ENCODE measurements at regions not wholly inside any gene's neighbourhood (a gene's known extent, or its start where the extent isn't known, plus 50 kb on each side); places are given as distances from the start of the nearest gene placed in this dataset.

GRCh38 chr2:74745766-74746165 is 88.2 kb upstream of the HK2 start:
- Histone ChIP-seq H3K4me3 (ENCODE audit: low read depth in 2 of 2, low read length in 1 of 2) (no peak overlapping the region), H3K9me2 (no peaks in the 10 kb centered on the region), H3K4me2 (no peak overlapping the region), H3K27me3 (ENCODE audit: insufficient read depth) (no peaks in the 10 kb centered on the region), H3F3A (replicated peaks; ENCODE audit: insufficient read depth) (peaks cover 9% of the 10 kb centered on the region), H2AFZ (ENCODE audit: low read depth) (no peak overlapping the region), H3K9ac (no peak overlapping the region), H3K79me2 (ENCODE audit: insufficient read depth) (no peaks in the 10 kb centered on the region), H4K20me1 (ENCODE audit: insufficient read depth) (no peaks in the 10 kb centered on the region), H3K27ac (ENCODE audit: low read depth in 2 of 2, low read length in 1 of 2) (no peak overlapping the region), H3K4me1 (ENCODE audit: control insufficient read depth in 1 of 2, insufficient read depth in 2 of 2, low read depth in 1 of 2, low read length in 1 of 2) (peaks cover 12 to 21% of the 10 kb centered on the region in 2 experiments; a peak in 3 of 4 replicates), H3K9me3 (no peaks in the 10 kb centered on the region), H3K36me3 (replicated peaks in 1 of 2; ENCODE audit: control insufficient read depth in 1 of 2, insufficient read depth in 2 of 2, low read length in 1 of 2) (no peaks in the 10 kb centered on the region)
- TF ChIP-seq MXI1 (IDR thresholded peaks at IDR 0.05; ENCODE audit: low read depth, low read length): no peak
- POLR2A ChIA-PET: no interaction called here
- CTCF ChIA-PET: no interaction called here
- WGBS (ENCODE audit: low lambda C conversion rate): 71% methylated on average over 7 of the region's 8 CpGs
- DNase-seq: no peak

GRCh38 chr2:74746480-74746879 is 87.4 kb upstream of the HK2 start:
- Histone ChIP-seq H2AFZ (ENCODE audit: low read depth) (no peak overlapping the region), H3K9me3 (no peaks in the 10 kb centered on the region), H3K4me3 (ENCODE audit: low read depth in 2 of 2, low read length in 1 of 2) (no peak overlapping the region), H3K4me1 (ENCODE audit: control insufficient read depth in 1 of 2, insufficient read depth in 2 of 2, low read depth in 1 of 2, low read length in 1 of 2) (peaks cover 5 to 16% of the 10 kb centered on the region in 2 experiments; a peak in 3 of 4 replicates), H3K9ac (no peak overlapping the region), H3K27me3 (ENCODE audit: insufficient read depth) (no peaks in the 10 kb centered on the region), H3K9me2 (no peaks in the 10 kb centered on the region), H3K4me2 (no peak overlapping the region), H3K27ac (ENCODE audit: low read depth in 2 of 2, low read length in 1 of 2) (no peak overlapping the region), H3K36me3 (replicated peaks in 1 of 2; ENCODE audit: control insufficient read depth in 1 of 2, insufficient read depth in 2 of 2, low read length in 1 of 2) (no peaks in the 10 kb centered on the region), H4K20me1 (ENCODE audit: insufficient read depth) (no peaks in the 10 kb centered on the region), H3F3A (replicated peaks; ENCODE audit: insufficient read depth) (peaks cover 2% of the 10 kb centered on the region), H3K79me2 (ENCODE audit: insufficient read depth) (no peaks in the 10 kb centered on the region)
- POLR2A ChIA-PET: no interaction called here
- 48% methylated on average over 2 of the region's 2 CpGs for WGBS (ENCODE audit: low lambda C conversion rate)
- TF ChIP-seq MXI1 (IDR thresholded peaks at IDR 0.05; ENCODE audit: low read depth, low read length) (no peak), JUND (IDR thresholded peaks at IDR 0.05) (no peak), NFIC (IDR thresholded peaks at IDR 0.05; ENCODE audit: borderline replicate concordance) (no peak), POLR2AphosphoS5 (IDR thresholded peaks at IDR 0.05; ENCODE audit: low read depth, low read length) (no peak), GATA2 (CRISPR knock-in tag; IDR thresholded peaks at IDR 0.05) (no peak), REST (IDR thresholded peaks at IDR 0.05; ENCODE audit: low read depth, low read length) (no peak), FOXM1 (IDR thresholded peaks at IDR 0.05; ENCODE audit: low read depth) (no peak), RXRA (IDR thresholded peaks at IDR 0.05; ENCODE audit: borderline replicate concordance, low read depth) (no peak), RCOR1 (IDR thresholded peaks at IDR 0.05; ENCODE audit: low read length) (no peak), PBX3 (IDR thresholded peaks at IDR 0.05) (no peak), CTCF (IDR thresholded peaks at IDR 0.05) (no peak), TCF12 (IDR thresholded peaks at IDR 0.05) (no peak), FOXJ3 (CRISPR knock-in tag; IDR thresholded peaks at IDR 0.05) (no peak), RAD21 (IDR thresholded peaks at IDR 0.05; ENCODE audit: low read length) (no peak), EP300 (IDR thresholded peaks at IDR 0.05; ENCODE audit: borderline replicate concordance in 1 of 2, low read depth in 1 of 2, low read length in 1 of 2) (no peak), GABPA (IDR thresholded peaks at IDR 0.05; ENCODE audit: low read depth) (no peak), SIN3A (IDR thresholded peaks at IDR 0.05; ENCODE audit: borderline replicate concordance, low read depth, low read length) (no peak)
- CTCF ChIA-PET: no interaction called here
- no peak for DNase-seq

Measured in SK-N-SH (cell line).